Iris pigment epithelial cell (primary cell): ENCODE measurements at regions not wholly inside any gene's neighbourhood (a gene's known extent, or its start where the extent isn't known, plus 50 kb on each side); places are given as distances from the start of the nearest gene placed in this dataset.
A peak's percentile ranks its signal among the peaks of the same experiment; 100 is the strongest.

ENCODE experiments used
- DNase-seq: peaks from one replicate; pipeline ENCODE4 v3.0.0-alpha.2; 2011; ENCODE audit warnings: low read depth

DNA sequence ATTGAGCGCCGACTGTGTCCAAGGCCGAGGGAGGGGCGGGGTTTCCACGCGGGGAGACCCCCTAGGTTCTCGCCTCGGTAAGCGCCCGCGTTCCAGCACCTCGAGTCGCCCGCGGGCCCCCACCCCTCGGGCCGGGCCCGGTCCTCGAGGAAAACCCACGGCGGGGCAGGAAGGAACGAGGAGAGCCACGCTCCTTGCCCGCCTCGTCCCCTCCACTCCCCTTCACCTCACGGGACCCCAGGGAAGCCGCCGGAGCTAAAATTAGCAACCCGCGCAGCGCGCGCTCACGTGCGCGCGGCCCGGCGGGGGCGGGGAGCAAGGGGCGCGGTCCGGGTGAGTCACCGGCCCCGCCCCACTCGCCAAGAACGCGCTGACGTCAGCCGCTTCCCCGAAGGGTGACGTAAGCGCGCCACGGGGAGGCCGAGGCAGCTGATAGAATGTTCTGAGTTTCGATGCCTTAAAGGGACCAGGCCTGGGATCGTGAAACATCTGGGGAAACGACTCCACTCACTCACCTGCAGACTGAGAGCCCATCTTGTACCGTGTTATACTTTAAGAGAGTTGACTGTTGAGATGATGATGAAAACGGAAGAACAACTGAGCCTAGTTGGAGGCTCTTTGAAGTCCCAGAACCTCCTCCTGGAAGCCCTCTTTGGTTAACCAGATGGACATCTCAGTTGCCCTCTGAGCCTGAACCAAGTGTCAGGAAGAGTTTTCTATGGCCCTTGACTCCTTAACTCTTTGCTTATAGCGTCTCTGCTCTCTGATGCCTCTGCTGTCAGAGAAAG lies 49.7 kb upstream of the ATF3 start:
- peak; percentile 91 for DNase-seq
